Common myeloid progenitor, CD34-positive (primary cell): ENCODE measurements at regions not wholly inside any gene's neighbourhood (a gene's known extent, or its start where the extent isn't known, plus 50 kb on each side); places are given as distances from the start of the nearest gene placed in this dataset.

Source experiments
- CTCF ChIA-PET: fragments of 350-600 bp; sonication (Branson Sonifier 250); formaldehyde crosslinking; loops from one replicate; lab custom pipeline; 2021; ENCODE audit warnings: antibody characterized with exemption; lab: Charles Lee
- POLR2A ChIA-PET: fragments of 350-600 bp; sonication (Branson Sonifier 250); formaldehyde crosslinking; loops from one replicate; lab custom pipeline; 2021; ENCODE audit warnings: antibody characterized with exemption; lab: Charles Lee
- DNase-seq, 3 donors: peaks; one replicate each; pipeline versions ENCODE4 v3.0.0 to v3.0.0-alpha.2; 2013
- H3K27ac ChIP-seq, 2 experiments: 1 replicate in 1 of 2; 2 replicates in 1 of 2; pipeline ENCODE4 v1.7.0; 2013; ENCODE audit warnings: inconsistent platforms in 2 of 2, low read length in 2 of 2, mild to moderate bottlenecking in 2 of 2, low read depth in 1 of 2, moderate library complexity in 1 of 2; ENCODE audit not compliant: severe bottlenecking in 2 of 2, insufficient read depth in 1 of 2, poor library complexity in 1 of 2
- H3K27me3 ChIP-seq, 5 experiments: replicated peaks in 2 of 5; 1 replicate in 3 of 5; 2 replicates in 2 of 5; pipeline versions ENCODE4 v1.6.1 to v1.7.0; 2013; ENCODE audit warnings: low read length in 4 of 5, mild to moderate bottlenecking in 2 of 5, moderate library complexity in 2 of 5, inconsistent platforms in 1 of 5; ENCODE audit not compliant: insufficient read depth in 5 of 5, control insufficient read depth in 4 of 5
- H3K36me3 ChIP-seq, 4 experiments: 1 replicate in 2 of 4; 2 replicates in 2 of 4; pipeline versions ENCODE4 v1.6.1 to v1.7.0; 2013; ENCODE audit warnings: low read length in 3 of 4, control low read depth in 1 of 4, mild to moderate bottlenecking in 1 of 4; ENCODE audit not compliant: control insufficient read depth in 4 of 4, insufficient read depth in 4 of 4
- H3K4me1 ChIP-seq, 4 experiments: 1 replicate in 3 of 4; 2 replicates in 1 of 4; pipeline versions ENCODE4 v1.6.1 to v1.7.1; 2013; ENCODE audit warnings: low read length in 3 of 4, mild to moderate bottlenecking in 3 of 4, control low read depth in 1 of 4, inconsistent platforms in 1 of 4, moderate library complexity in 1 of 4; ENCODE audit not compliant: control insufficient read depth in 4 of 4, insufficient read depth in 4 of 4; ENCODE audit errors: control extremely low read depth in 1 of 4
- H3K4me3 ChIP-seq, 7 experiments: 1 replicate in 4 of 7; 2 replicates in 3 of 7; pipeline versions ENCODE4 v1.5.1 to v1.7.0; 2013; ENCODE audit warnings: mild to moderate bottlenecking in 7 of 7, low read length in 6 of 7, moderate library complexity in 6 of 7, inconsistent platforms in 2 of 7, low read depth in 2 of 7, control low read depth in 1 of 7; ENCODE audit not compliant: insufficient read depth in 4 of 7, control insufficient read depth in 1 of 7; ENCODE audit errors: extremely low read depth in 1 of 7
- H3K9me3 ChIP-seq, 5 experiments: 1 replicate in 4 of 5; 2 replicates in 1 of 5; pipeline versions ENCODE4 v1.6.1 to v1.7.1; 2013; ENCODE audit warnings: low read length in 4 of 5, mild to moderate bottlenecking in 2 of 5, inconsistent platforms in 1 of 5, low read depth in 1 of 5, moderate library complexity in 1 of 5; ENCODE audit not compliant: control insufficient read depth in 4 of 5, insufficient read depth in 2 of 5; ENCODE audit errors: control extremely low read depth in 1 of 5
- WGBS: methylation state at CpG from one replicate; pipeline ENCODE4 v1.1.5; 2013; ENCODE audit not compliant: insufficient coverage; 5-methylcytosine and 5-hydroxymethylcytosine counted together

DNA sequence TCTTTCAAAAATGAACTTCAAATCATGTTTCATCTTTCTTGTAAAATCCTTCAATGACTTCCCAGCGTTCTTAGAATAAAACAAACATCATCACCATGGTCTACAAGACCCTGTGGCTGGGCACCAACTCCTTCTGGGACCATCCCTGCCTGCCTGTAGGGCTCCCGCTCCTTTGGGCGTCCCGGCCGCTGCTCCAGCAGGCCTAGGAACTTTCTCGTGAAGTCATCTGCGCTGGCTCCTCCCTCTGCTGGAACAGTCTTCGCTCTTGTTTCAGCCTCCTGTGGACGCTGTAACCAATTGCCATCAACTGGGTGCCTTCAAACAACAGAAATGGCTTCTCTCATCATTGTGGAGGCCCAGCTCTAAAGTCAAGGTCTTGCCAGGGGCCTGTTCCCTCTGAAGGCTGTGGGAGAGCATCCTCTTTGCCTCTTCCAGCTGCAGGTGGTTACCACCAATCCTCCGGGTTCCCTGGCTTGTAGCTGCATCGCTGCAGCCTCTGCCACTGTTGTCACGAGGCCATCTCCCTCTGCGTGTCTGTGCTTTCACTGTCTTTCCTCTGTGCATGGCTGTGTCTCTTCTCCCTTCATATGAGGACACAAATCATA, 185.5 kb upstream of the SDK2 start:
- DNase-seq: no peak
- CTCF ChIA-PET: no interaction called here
- no peaks in the 10 kb centered on the region for H3K27me3 ChIP-seq
- no peak overlapping the region for H3K4me3 ChIP-seq
- POLR2A ChIA-PET: no interaction called here
- peaks cover 0 to 10% (median under 1%) of the 10 kb centered on the region in 4 experiments for H3K4me1 ChIP-seq
- H3K36me3 ChIP-seq: no peaks in the 10 kb centered on the region
- H3K9me3 ChIP-seq: no peaks in the 10 kb centered on the region
- no peak overlapping the region for H3K27ac ChIP-seq
- 99% methylated on average over 13 of the region's 13 CpGs for WGBS

DNA sequence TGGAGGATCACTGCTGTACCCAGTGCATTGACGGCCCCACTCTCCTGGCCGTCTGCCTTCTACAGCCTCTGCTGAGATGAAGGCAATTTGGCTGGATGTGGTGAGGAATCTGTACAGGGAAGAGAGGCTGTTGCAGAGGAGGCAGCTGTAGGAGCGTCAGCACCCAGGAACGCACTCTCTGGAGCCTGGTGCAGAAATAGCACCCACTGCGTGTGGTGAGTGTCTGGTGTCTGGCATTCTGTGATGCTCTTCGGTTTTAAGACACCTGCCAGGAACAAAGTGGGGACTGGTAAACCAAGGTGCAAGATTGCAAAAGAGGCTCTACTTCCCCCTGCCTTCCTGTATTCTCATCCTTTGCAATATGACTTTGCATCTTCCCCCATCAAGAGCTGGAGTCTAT, 187.5 kb upstream of the SDK2 start:
- WGBS: 76% methylated on average over 3 of the region's 6 CpGs
- Histone ChIP-seq H3K36me3 (no peaks in the 10 kb centered on the region), H3K27me3 (no peaks in the 10 kb centered on the region), H3K4me1 (peaks cover 0 to 27% (median 13%) of the 10 kb centered on the region in 4 experiments), H3K27ac (no peak overlapping the region), H3K9me3 (no peaks in the 10 kb centered on the region), H3K4me3 (no peak overlapping the region)
- POLR2A ChIA-PET: no interaction called here
- CTCF ChIA-PET: interaction anchor here (1.2 kb wide), 1 partner anchor 9 kb away, joined by 5 read pairs; no protein-coding TSS in a partner anchor
- peak in 1 of 3 donors; percentile 14 for DNase-seq

DNA sequence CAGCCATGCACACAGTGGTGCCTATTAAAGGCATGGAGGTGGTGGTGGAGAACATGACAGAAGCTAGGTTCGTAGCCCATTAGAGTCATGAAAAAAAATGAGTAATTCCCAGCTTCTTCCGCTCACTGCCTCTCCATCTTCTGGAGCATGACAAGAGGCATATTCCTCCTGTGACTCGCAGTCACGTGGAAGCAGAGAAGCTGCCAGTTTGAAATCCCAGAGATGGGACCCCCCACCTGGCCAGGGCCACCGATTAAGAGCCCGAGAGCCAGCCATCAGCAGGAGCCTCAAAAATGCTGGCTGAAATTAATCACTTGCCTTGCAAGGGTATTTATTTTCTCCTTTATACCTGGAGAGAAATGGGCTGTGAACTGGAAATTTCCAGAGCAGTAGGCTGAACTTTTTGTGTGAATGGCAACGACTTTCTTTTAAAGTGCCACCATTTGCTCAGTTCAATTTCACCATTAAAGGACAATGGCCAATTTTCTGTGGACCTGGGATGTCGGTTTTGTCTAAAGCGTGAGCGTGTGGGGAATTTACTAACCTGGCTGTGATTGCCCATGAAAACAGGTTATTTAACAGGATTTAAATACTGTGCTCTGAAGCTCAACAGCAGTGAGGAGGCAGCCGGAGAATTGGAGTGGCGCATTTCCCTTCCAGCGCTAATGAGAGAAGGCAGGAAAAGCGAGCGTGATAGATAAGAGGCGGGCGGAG, 189.7 kb upstream of the SDK2 start:
- POLR2A ChIA-PET: interaction anchor here (0.6 kb wide), 1 partner anchor 199 kb away, joined by 5 read pairs; no protein-coding TSS in a partner anchor

DNA sequence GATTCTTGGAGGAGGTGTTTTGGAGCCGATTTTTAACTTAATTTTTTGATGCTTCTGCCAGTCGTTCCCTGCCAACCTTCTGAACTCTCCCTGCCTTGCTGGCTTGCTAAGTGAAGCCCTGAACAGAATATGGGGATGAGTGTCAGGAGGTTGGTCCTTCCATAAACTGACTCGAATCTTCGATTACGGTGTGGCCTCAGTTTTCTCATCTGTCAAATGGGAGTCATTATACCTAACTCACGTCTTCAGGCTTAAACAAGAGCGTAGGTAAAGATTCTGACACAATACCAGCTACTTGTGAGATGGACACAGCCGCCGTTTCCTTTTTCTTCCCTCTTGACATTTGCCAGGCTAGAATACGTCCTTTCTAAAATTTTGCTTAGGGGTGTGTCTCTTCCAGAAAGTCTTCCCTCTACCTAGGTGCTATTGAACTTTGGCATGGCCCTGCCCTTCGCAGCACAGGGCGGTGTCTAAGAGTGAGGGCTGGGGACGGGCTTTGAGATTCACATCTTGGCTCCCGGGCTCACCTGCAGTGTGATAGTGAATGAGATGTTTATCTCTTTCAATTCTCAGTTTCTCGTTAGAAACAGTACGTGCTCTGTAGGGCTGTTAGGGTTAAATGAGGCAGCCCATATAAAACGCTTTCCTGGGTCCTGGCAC, 190.6 kb upstream of the SDK2 start:
- 96% methylated on average over 10 of the region's 17 CpGs for WGBS
- H3K36me3 ChIP-seq: no peaks in the 10 kb centered on the region
- no peaks in the 10 kb centered on the region for H3K27me3 ChIP-seq
- POLR2A ChIA-PET: no interaction called here
- no peak for DNase-seq
- H3K4me3 ChIP-seq: peak overlapping the region in 1 of 7 experiments; percentile 29
- peaks cover 0 to 5% (median 2%) of the 10 kb centered on the region in 5 experiments for H3K9me3 ChIP-seq
- peak overlapping the region in 1 of 2 experiments; percentile 60 for H3K27ac ChIP-seq
- CTCF ChIA-PET: interaction anchor here (1.1 kb wide), 1 partner anchor 12 kb away, joined by 3 read pairs; no protein-coding TSS in a partner anchor
- peaks cover 0 to 32% (median 13%) of the 10 kb centered on the region in 4 experiments for H3K4me1 ChIP-seq

More for the DNA sequence above, 189.7 kb upstream of the SDK2 start:
- Histone ChIP-seq H3K27ac (peak overlapping the region in 1 of 2 experiments; percentile 60), H3K9me3 (peaks cover 0 to 5% (median 2%) of the 10 kb centered on the region in 5 experiments), H3K4me1 (peaks cover 0 to 27% (median 13%) of the 10 kb centered on the region in 4 experiments), H3K4me3 (no peak overlapping the region), H3K27me3 (no peaks in the 10 kb centered on the region), H3K36me3 (no peaks in the 10 kb centered on the region)
- DNase-seq: no peak
- CTCF ChIA-PET: interaction anchor here (1.1 to 1.5 kb wide), 2 partner anchors 8 to 11 kb away, joined by 3 to 4 read pairs; no protein-coding TSS in a partner anchor
- 83% methylated on average over 16 of the region's 17 CpGs for WGBS

DNA sequence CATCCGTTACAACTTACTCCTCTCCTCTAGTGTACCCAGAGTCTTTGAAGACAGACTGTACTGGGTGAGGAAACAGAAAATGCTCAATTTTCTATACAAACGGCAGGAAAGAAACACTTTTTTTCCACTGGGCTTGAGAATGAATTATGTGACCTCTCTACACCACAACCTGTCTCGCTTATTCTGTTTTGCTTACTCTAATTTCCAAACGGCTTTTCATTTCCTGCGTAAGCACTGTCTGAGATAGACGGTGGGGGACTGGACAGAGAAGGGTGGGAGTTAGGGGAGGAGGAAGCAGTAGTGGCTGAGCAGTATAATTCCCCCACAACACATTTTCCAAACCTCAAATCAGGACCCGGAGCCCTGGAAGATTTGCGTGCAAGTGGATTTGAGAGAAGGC, 191.4 kb upstream of the SDK2 start:
- Histone ChIP-seq H3K4me3 (peak overlapping the region in 5 of 7 experiments; percentile 29 to 53 (median 44)), H3K9me3 (peaks cover 0 to 5% (median 2%) of the 10 kb centered on the region in 5 experiments), H3K4me1 (peaks cover 0 to 32% (median 14%) of the 10 kb centered on the region in 4 experiments), H3K36me3 (no peaks in the 10 kb centered on the region), H3K27ac (peak overlapping the region; percentile 20 to 60), H3K27me3 (no peaks in the 10 kb centered on the region)
- CTCF ChIA-PET: no interaction called here
- POLR2A ChIA-PET: no interaction called here
- peak; percentile 11 to 79 (median 64) for DNase-seq
- 0% methylated on average over 1 of the region's 8 CpGs for WGBS

DNA sequence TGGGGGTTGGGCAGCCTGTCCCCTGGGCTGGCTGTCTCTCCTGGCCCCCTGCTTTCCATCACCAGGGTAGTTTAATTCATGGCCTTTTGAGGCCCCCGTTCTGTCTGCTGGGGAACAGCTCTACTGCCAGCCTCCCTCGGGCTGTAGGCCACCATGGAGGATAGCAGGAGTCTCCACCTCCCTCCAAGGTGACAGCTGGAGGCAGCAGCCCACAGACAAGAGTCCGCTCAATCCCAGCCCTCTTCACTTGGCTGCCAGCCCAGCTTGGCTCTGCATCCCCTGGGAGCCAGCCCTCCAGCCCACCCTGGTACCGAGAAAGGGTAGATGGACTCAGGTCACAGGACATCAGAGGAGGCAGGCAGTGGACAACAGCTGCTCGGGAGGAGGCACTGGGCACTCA, 194.6 kb upstream of the SDK2 start:
- no peaks in the 10 kb centered on the region for H3K36me3 ChIP-seq
- H3K27ac ChIP-seq: no peak overlapping the region
- CTCF ChIA-PET: interaction anchor here (1.3 to 7.2 kb wide), 2 partner anchors 193 to 409 kb away, joined by 6 to 35 read pairs; no protein-coding TSS in a partner anchor
- DNase-seq: no peak
- 98% methylated on average over 4 of the region's 5 CpGs for WGBS
- no peak overlapping the region for H3K4me3 ChIP-seq
- H3K4me1 ChIP-seq: peaks cover 0 to 26% (median 14%) of the 10 kb centered on the region in 4 experiments
- no peaks in the 10 kb centered on the region for H3K27me3 ChIP-seq
- peaks cover 0 to 5% (median 2%) of the 10 kb centered on the region in 5 experiments for H3K9me3 ChIP-seq
- POLR2A ChIA-PET: no interaction called here
